ENCODE measurements at regions not wholly inside any gene's neighbourhood (a gene's known extent, or its start where the extent isn't known, plus 50 kb on each side); places are given as distances from the start of the nearest gene placed in this dataset.

- DNase-seq (ENCODE audit: low read depth) = peak; percentile 8
Measured at GRCh38 chr6:99868074-99868702, 125.8 kb downstream of the MCHR2 start.
